22Rv1 (cell line): ENCODE measurements at regions not wholly inside any gene's neighbourhood (a gene's known extent, or its start where the extent isn't known, plus 50 kb on each side); places are given as distances from the start of the nearest gene placed in this dataset.

Source experiments
- CTCF ChIP-seq: fragments of 450-650 bp; IDR thresholded peaks from 2 replicates; pipeline ENCODE4 v1.5.1; 2017; ENCODE audit warnings: mild to moderate bottlenecking
- ZFX ChIP-seq: fragments of 450-650 bp; IDR thresholded peaks from 2 replicates; pipeline ENCODE4 v1.6.1; 2017; ENCODE audit warnings: antibody characterized with exemption, borderline replicate concordance

GRCh38 chr3:154782151-154782550, 298.0 kb upstream of the MME start:
- TF ChIP-seq CTCF (no peak), ZFX (no peak)
